ENCODE measurements at regions not wholly inside any gene's neighbourhood (a gene's known extent, or its start where the extent isn't known, plus 50 kb on each side); places are given as distances from the start of the nearest gene placed in this dataset.

GRCh38 chr22:47808236-47808635, 1045.8 kb downstream of the TBC1D22A start:
- TF ChIP-seq CTCF (IDR thresholded peaks at IDR 0.05) (no peak), ZFX (IDR thresholded peaks at IDR 0.05; ENCODE audit: borderline replicate concordance) (no peak)
